ENCODE measurements at regions not wholly inside any gene's neighbourhood (a gene's known extent, or its start where the extent isn't known, plus 50 kb on each side); places are given as distances from the start of the nearest gene placed in this dataset.

- Mint-ChIP-seq H3K27ac (no peak overlapping the region), H3K4me3 (no peak overlapping the region), H3K36me3 (no peaks in the 10 kb centered on the region), H3K9me3 (no peaks in the 10 kb centered on the region), H3K27me3 (no peaks in the 10 kb centered on the region), H3K4me1 (no peaks in the 10 kb centered on the region)
- CTCF ChIA-PET, result no interaction called here
- no peak for DNase-seq
Observed at GRCh38 chr3:25338158-25338725, 89.8 kb upstream of the RARB start.

DNA sequence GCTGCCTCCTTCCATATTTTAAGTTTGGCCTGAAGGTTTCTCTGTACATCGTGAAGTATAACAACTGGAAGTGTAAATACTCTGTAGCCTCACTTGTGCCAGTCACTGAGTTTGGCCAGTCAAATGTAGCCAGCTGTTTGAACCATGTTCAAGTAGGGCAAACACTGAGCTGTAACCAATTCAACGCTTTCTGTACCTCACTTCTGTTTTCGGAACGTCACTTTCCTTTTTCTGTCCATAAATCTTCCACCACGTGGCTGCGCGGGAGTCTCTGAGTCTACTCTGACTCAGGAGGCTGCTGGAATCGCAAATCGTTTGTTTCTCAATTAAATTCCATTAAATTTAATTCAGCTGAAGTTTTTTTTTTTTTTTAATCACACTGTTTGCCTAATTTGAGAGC is 88.8 kb upstream of the RARB start:
- no peak overlapping the region for H3K4me3 Mint-ChIP-seq
- H3K27me3 Mint-ChIP-seq, result no peaks in the 10 kb centered on the region
- H3K9me3 Mint-ChIP-seq, result no peaks in the 10 kb centered on the region
- H3K4me1 Mint-ChIP-seq, result no peaks in the 10 kb centered on the region
- no peaks in the 10 kb centered on the region for H3K36me3 Mint-ChIP-seq
- CTCF ChIA-PET, result no interaction called here
- no peak overlapping the region for H3K27ac Mint-ChIP-seq
- no peak for DNase-seq

DNA sequence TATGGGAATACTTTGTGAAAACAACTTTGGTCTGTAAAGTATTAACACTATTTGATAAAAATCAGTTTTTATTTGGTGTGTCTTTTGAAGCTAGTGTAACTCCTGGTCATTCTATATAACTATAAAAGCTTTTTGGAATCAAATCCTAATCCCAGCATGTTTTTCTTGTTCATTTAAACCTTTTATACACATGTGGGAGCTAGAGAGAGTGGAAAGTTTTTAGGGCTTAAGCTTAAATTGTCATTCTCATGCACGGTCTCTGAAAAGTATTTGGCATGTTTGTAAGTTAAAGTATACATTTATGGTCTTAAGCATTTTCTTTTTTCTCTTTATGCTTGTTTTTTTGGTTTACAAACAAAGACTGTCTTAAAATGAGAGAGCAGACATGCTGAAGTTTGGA is 83.4 kb upstream of the RARB start:
- CTCF ChIA-PET, result no interaction called here
- Mint-ChIP-seq H3K4me1 (no peaks in the 10 kb centered on the region), H3K9me3 (peaks cover 2% of the 10 kb centered on the region), H3K4me3 (no peak overlapping the region), H3K27me3 (no peaks in the 10 kb centered on the region), H3K36me3 (no peaks in the 10 kb centered on the region), H3K27ac (no peak overlapping the region)
- no peak for DNase-seq

GRCh38 chr3:25349095-25349494 is 79.0 kb upstream of the RARB start:
- H3K9me3 Mint-ChIP-seq, result peaks cover 2% of the 10 kb centered on the region
- no peaks in the 10 kb centered on the region for H3K36me3 Mint-ChIP-seq
- CTCF ChIA-PET, result no interaction called here
- no peak overlapping the region for H3K27ac Mint-ChIP-seq
- H3K4me1 Mint-ChIP-seq, result no peaks in the 10 kb centered on the region
- no peak overlapping the region for H3K4me3 Mint-ChIP-seq
- H3K27me3 Mint-ChIP-seq, result no peaks in the 10 kb centered on the region
- no peak for DNase-seq

- Mint-ChIP-seq H3K36me3 (no peaks in the 10 kb centered on the region), H3K9me3 (peaks cover 2% of the 10 kb centered on the region), H3K4me1 (no peaks in the 10 kb centered on the region), H3K27me3 (no peaks in the 10 kb centered on the region), H3K4me3 (no peak overlapping the region), H3K27ac (no peak overlapping the region)
- no peak for DNase-seq
- CTCF ChIA-PET, result no interaction called here
Observed at GRCh38 chr3:25349828-25350724, 78.0 kb upstream of the RARB start.

DNA sequence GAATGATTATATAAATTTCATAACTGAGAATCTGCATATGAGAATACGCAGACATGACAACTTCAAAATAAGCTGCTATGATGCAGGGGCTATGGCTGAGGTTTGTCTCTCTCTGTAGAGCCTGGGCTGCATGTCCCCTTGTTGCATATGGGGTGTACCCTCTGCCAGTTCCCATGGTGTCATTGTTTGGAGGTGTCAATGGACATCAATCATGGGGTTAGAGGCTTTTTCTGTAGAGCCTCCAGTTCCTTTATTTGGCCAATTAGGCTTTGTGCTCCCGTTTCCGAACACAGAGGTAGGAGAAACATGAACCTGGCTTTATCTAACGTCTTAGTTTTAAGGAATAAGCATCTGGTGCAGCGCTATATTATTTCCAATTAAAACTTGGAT is 77.3 kb upstream of the RARB start:
- no peaks in the 10 kb centered on the region for H3K27me3 Mint-ChIP-seq
- no peaks in the 10 kb centered on the region for H3K4me1 Mint-ChIP-seq
- H3K36me3 Mint-ChIP-seq, result no peaks in the 10 kb centered on the region
- H3K27ac Mint-ChIP-seq, result no peak overlapping the region
- no peak for DNase-seq
- CTCF ChIA-PET, result no interaction called here
- no peak overlapping the region for H3K4me3 Mint-ChIP-seq
- peaks cover 2% of the 10 kb centered on the region for H3K9me3 Mint-ChIP-seq

DNA sequence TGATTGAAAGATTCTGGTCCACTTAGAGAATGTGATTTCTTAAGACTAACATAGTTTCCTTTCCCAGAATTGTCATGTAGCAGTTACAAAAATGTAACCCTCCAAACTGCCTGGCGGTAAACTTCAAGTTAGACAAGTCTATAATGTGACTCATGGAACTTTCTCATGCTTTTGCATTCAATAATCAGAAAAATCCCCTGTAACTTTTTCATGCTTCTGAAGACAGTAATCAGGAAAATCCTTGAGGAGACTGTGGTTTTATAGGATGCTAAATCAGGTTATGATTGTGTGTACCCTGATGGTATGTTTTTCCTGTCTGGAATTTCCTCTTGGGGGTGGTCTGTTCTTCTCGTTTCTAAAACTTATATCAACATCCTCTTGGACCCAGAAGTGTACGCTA is 74.0 kb upstream of the RARB start:
- H3K27ac Mint-ChIP-seq, result no peak overlapping the region
- H3K4me3 Mint-ChIP-seq, result no peak overlapping the region
- DNase-seq, result no peak
- no peaks in the 10 kb centered on the region for H3K4me1 Mint-ChIP-seq
- no peaks in the 10 kb centered on the region for H3K9me3 Mint-ChIP-seq
- no peaks in the 10 kb centered on the region for H3K27me3 Mint-ChIP-seq
- CTCF ChIA-PET, result no interaction called here
- no peaks in the 10 kb centered on the region for H3K36me3 Mint-ChIP-seq

GRCh38 chr3:25355034-25355885 is 72.8 kb upstream of the RARB start:
- H3K27ac Mint-ChIP-seq, result no peak overlapping the region
- H3K36me3 Mint-ChIP-seq, result no peaks in the 10 kb centered on the region
- H3K4me1 Mint-ChIP-seq, result no peaks in the 10 kb centered on the region
- no peaks in the 10 kb centered on the region for H3K27me3 Mint-ChIP-seq
- no peak overlapping the region for H3K4me3 Mint-ChIP-seq
- no peak for DNase-seq
- H3K9me3 Mint-ChIP-seq, result no peaks in the 10 kb centered on the region
- CTCF ChIA-PET, result no interaction called here

DNA sequence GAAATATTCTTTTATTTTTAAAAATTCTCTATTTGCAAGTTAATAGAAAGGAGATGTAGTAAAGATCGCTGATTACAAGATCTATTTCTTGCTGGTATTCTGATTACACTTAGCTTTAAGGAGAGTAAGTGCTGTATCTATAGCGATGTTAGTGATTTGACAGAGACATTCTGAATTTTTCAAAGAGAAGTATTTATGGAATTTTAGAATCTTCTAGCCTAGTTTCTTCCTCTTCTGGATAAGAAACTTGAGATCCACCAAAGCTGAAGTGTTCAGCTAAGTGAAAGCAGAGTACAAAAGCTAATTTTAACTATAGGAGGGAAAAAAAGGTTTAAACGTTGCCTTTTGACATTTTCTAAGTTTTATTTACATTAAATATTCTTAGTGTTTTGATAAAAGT is 72.1 kb upstream of the RARB start:
- CTCF ChIA-PET, result no interaction called here
- no peaks in the 10 kb centered on the region for H3K36me3 Mint-ChIP-seq
- H3K4me1 Mint-ChIP-seq, result no peaks in the 10 kb centered on the region
- no peak for DNase-seq
- no peaks in the 10 kb centered on the region for H3K9me3 Mint-ChIP-seq
- H3K4me3 Mint-ChIP-seq, result no peak overlapping the region
- H3K27ac Mint-ChIP-seq, result no peak overlapping the region
- H3K27me3 Mint-ChIP-seq, result no peaks in the 10 kb centered on the region

GRCh38 chr3:25362118-25362517 is 65.9 kb upstream of the RARB start:
- no peaks in the 10 kb centered on the region for H3K4me1 Mint-ChIP-seq
- H3K9me3 Mint-ChIP-seq, result peaks cover 6% of the 10 kb centered on the region
- H3K4me3 Mint-ChIP-seq, result no peak overlapping the region
- no peak overlapping the region for H3K27ac Mint-ChIP-seq
- no peaks in the 10 kb centered on the region for H3K27me3 Mint-ChIP-seq
- CTCF ChIA-PET, result no interaction called here
- no peak for DNase-seq
- H3K36me3 Mint-ChIP-seq, result no peaks in the 10 kb centered on the region

DNA sequence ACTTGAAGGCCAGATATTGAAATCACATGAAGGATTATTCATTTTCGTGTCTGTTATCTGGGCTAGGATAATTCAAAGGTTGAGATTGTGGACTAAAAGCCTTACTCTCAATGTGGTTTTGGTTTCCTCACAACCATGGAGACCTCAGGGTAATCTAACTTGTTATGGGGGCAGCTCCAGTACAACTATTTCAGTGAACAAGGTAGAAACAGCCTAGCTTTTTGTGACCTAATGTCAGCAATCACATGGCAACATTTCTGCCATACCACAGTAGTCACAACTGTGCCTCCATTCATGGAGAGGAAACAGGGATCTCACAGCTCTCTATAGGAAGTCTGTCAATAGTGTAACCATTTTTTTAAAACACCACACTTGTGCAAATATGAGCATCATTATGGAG is 62.4 kb upstream of the RARB start:
- no peak for DNase-seq
- no peaks in the 10 kb centered on the region for H3K36me3 Mint-ChIP-seq
- H3K27ac Mint-ChIP-seq, result no peak overlapping the region
- H3K9me3 Mint-ChIP-seq, result peaks cover 6% of the 10 kb centered on the region
- no peaks in the 10 kb centered on the region for H3K27me3 Mint-ChIP-seq
- CTCF ChIA-PET, result no interaction called here
- no peak overlapping the region for H3K4me3 Mint-ChIP-seq
- H3K4me1 Mint-ChIP-seq, result no peaks in the 10 kb centered on the region

GRCh38 chr3:25367025-25367424 is 61.0 kb upstream of the RARB start:
- no peak overlapping the region for H3K27ac Mint-ChIP-seq
- H3K9me3 Mint-ChIP-seq, result peaks cover 6% of the 10 kb centered on the region
- H3K4me3 Mint-ChIP-seq, result no peak overlapping the region
- H3K4me1 Mint-ChIP-seq, result no peaks in the 10 kb centered on the region
- H3K36me3 Mint-ChIP-seq, result no peaks in the 10 kb centered on the region
- H3K27me3 Mint-ChIP-seq, result no peaks in the 10 kb centered on the region
- CTCF ChIA-PET, result no interaction called here
- no peak for DNase-seq

DNA sequence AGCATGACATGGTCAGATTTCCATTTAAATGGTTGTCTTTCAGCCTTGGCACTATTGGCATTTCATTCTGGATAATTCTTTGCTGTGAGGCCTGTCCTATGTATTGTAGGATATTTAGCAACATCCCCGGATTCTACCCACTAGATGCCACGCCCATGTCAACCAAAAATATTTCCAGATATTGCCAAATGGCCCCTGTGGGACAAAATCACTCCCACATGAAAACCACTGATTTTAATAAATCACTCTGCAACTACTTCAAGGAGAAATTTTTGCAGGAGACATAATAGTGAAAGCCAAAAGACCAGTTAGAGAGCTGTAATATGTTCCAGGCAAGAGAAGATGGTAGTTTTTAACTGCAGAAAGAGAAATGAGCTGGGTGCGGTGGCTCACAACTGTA is 55.9 kb upstream of the RARB start:
- Mint-ChIP-seq H3K4me3 (no peak overlapping the region), H3K27me3 (no peaks in the 10 kb centered on the region), H3K36me3 (no peaks in the 10 kb centered on the region), H3K27ac (no peak overlapping the region), H3K9me3 (no peaks in the 10 kb centered on the region), H3K4me1 (no peaks in the 10 kb centered on the region)
- DNase-seq, result no peak
- CTCF ChIA-PET, result no interaction called here

DNA sequence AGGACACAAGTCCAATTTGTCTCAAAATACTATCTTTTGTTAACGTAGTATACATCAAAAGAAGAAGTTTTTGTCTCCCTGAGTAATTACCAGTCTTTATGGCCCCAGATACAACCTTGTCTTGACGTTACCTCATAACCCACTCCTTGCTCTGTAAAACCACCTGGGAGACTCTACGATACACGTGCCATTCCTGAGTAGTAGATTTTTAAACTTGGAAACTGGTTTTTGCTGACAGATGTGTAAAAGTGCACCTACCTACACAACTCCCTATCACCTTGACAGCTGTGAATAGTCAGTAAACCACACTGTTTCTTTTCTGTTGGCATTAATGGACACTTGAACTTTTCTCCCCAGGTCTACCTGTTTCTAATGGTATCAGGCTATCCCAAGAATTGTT is 51.7 kb upstream of the RARB start:
- no peak for DNase-seq
- no peaks in the 10 kb centered on the region for H3K36me3 Mint-ChIP-seq
- no peaks in the 10 kb centered on the region for H3K4me1 Mint-ChIP-seq
- no peak overlapping the region for H3K27ac Mint-ChIP-seq
- H3K9me3 Mint-ChIP-seq, result no peaks in the 10 kb centered on the region
- no peaks in the 10 kb centered on the region for H3K27me3 Mint-ChIP-seq
- no peak overlapping the region for H3K4me3 Mint-ChIP-seq
- CTCF ChIA-PET, result no interaction called here

GRCh38 chr3:25377042-25377441 is 51.0 kb upstream of the RARB start:
- H3K4me1 Mint-ChIP-seq, result no peaks in the 10 kb centered on the region

More at GRCh38 chr3:25377042-25377441, 51.0 kb upstream of the RARB start:
- Mint-ChIP-seq H3K36me3 (no peaks in the 10 kb centered on the region), H3K27ac (no peak overlapping the region), H3K27me3 (no peaks in the 10 kb centered on the region), H3K4me3 (no peak overlapping the region), H3K9me3 (no peaks in the 10 kb centered on the region)
- CTCF ChIA-PET, result no interaction called here
- DNase-seq, result no peak
